ENCODE measurements at regions not wholly inside any gene's neighbourhood (a gene's known extent, or its start where the extent isn't known, plus 50 kb on each side); places are given as distances from the start of the nearest gene placed in this dataset.

DNA sequence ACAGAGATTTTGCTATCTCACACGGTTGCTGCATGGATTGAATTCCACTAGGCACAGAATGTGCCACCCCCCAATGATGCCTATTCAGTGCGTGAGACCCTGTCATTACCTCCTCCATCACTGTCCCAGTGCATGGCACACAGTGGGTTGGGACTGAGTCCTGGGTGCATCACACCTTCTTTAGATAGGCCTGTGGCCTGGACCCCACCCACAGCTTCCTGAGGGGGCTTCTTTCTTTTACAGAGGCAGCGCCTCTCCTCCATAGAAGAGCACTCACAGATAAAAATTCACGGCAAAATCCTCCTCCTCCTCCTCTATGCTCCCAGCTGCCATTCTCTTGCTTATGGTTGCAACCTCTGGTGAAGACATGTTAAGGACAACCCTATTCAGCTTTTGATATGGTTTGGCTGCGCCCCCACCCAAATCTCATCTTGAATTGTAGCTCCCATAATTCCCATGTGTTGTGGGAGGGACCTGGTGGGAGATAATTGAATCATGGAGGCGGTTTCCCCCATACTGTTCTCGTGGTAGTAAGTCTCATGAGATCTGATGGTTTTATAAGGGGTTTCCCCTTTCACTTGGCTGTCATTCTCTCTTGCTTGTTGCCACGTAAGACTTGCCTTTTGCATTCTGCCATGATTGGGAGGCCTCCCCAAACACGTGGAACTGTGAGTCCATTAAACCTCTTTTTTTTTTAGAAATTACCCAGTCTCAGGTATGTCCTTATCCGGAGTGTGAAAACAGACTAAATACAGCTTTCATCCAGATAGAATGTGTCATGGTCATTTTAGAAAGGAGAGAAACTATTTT is 147.6 kb downstream of the KLF13 start (continued):
- TF ChIP-seq, protein P1, sequence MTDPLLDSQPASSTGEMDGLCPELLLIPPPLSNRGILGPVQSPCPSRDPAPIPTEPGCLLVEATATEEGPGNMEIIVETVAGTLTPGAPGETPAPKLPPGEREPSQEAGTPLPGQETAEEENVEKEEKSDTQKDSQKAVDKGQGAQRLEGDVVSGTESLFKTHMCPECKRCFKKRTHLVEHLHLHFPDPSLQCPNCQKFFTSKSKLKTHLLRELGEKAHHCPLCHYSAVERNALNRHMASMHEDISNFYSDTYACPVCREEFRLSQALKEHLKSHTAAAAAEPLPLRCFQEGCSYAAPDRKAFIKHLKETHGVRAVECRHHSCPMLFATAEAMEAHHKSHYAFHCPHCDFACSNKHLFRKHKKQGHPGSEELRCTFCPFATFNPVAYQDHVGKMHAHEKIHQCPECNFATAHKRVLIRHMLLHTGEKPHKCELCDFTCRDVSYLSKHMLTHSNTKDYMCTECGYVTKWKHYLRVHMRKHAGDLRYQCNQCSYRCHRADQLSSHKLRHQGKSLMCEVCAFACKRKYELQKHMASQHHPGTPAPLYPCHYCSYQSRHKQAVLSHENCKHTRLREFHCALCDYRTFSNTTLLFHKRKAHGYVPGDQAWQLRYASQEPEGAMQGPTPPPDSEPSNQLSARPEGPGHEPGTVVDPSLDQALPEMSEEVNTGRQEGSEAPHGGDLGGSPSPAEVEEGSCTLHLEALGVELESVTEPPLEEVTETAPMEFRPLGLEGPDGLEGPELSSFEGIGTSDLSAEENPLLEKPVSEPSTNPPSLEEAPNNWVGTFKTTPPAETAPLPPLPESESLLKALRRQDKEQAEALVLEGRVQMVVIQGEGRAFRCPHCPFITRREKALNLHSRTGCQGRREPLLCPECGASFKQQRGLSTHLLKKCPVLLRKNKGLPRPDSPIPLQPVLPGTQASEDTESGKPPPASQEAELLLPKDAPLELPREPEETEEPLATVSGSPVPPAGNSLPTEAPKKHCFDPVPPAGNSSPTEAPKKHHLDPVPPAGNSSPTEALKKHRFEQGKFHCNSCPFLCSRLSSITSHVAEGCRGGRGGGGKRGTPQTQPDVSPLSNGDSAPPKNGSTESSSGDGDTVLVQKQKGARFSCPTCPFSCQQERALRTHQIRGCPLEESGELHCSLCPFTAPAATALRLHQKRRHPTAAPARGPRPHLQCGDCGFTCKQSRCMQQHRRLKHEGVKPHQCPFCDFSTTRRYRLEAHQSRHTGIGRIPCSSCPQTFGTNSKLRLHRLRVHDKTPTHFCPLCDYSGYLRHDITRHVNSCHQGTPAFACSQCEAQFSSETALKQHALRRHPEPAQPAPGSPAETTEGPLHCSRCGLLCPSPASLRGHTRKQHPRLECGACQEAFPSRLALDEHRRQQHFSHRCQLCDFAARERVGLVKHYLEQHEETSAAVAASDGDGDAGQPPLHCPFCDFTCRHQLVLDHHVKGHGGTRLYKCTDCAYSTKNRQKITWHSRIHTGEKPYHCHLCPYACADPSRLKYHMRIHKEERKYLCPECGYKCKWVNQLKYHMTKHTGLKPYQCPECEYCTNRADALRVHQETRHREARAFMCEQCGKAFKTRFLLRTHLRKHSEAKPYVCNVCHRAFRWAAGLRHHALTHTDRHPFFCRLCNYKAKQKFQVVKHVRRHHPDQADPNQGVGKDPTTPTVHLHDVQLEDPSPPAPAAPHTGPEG (CRISPR knock-in tag; IDR thresholded peaks at IDR 0.05) = no peak
- TF ChIP-seq ATF7 (IDR thresholded peaks at IDR 0.05) (no peak), ATF7 (CRISPR knock-in tag; IDR thresholded peaks at IDR 0.05) (no peak)

DNA sequence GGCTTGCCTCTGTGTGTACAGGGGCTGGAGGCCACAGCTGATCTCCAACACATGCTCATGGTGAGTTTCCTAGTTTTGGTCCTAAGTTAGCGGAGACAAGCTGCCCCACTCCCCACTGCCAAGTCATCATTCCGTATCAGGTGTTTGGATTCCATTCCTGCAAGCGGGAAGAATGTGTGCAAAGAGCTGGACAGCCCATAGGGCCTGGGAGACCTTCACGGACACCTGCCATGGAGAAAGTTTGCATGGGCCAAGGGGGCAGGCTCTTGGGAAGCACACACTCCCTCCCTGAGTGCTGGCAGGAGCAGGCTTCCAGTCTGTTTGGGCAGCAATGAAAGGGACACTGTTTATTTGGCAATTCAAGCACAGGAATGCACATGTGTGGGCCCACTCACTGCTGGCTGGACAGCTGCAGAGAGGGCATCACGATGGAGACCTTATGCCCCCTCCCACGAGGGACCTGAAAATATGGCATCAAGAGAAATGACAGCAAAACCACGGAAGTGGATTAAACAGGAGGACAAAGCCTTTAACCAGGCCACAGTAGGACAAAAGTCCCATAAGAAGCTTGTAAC is 149.7 kb downstream of the KLF13 start:
- 28% methylated on average over 6 of the region's 7 CpGs for WGBS (ENCODE audit: low lambda C conversion rate)
- BruUV-seq (replicated peaks) = no TSS peak
- Histone ChIP-seq H4K20me1 (ENCODE audit: insufficient read depth, low read length) (no peaks in the 10 kb centered on the region), H3K9ac (ENCODE audit: insufficient read depth, low read depth, low read length) (no peak overlapping the region), H3K4me2 (ENCODE audit: low read depth, low read length) (no peak overlapping the region), H3K36me3 (replicated peaks in 1 of 2; ENCODE audit: control insufficient read depth in 1 of 2, insufficient read depth in 2 of 2, low read length in 2 of 2) (no peaks in the 10 kb centered on the region), H3K9me3 (ENCODE audit: low read length) (no peaks in the 10 kb centered on the region), H3K27ac (ENCODE audit: extremely low read length, insufficient read depth, low read length) (no peak overlapping the region), H3K27me3 (ENCODE audit: control insufficient read depth in 1 of 2, insufficient read depth in 2 of 2, low read length in 2 of 2) (peaks cover 0 to 14% of the 10 kb centered on the region in 2 experiments; a peak in 2 of 5 replicates), H3K4me3 (replicated peaks in 1 of 3; ENCODE audit: insufficient read depth in 1 of 3, low read depth in 2 of 3, low read length in 3 of 3) (no peak overlapping the region), H3K4me1 (ENCODE audit: insufficient read depth, low read length) (no peaks in the 10 kb centered on the region), H3K79me2 (ENCODE audit: insufficient read depth, low read length) (no peaks in the 10 kb centered on the region), H2AFZ (ENCODE audit: low read length) (no peak overlapping the region)
- CTCF ChIA-PET (ENCODE audit: low intra/inter-chr PET ratio, low total read pairs) = no interaction called here
- in situ Hi-C loops (cut with HindIII; ENCODE audit: extremely low pct_ligation_motif_present, low pct_unique_long_range_greater_than_20kb) = no loop called here
- FAIRE-seq (no peak), ATAC-seq (no peak), DNase-seq (ENCODE audit: low spot score) (no peak)
- POLR2A ChIA-PET = no interaction called here
- intact Hi-C loops (cut with micrococcal nuclease; ENCODE audit: unreplicated experiment) = no loop called here
- no peak for TF ChIP-seq ZNF776 (CRISPR knock-in tag; IDR thresholded peaks at IDR 0.05)
- TF ChIP-seq, protein P2, sequence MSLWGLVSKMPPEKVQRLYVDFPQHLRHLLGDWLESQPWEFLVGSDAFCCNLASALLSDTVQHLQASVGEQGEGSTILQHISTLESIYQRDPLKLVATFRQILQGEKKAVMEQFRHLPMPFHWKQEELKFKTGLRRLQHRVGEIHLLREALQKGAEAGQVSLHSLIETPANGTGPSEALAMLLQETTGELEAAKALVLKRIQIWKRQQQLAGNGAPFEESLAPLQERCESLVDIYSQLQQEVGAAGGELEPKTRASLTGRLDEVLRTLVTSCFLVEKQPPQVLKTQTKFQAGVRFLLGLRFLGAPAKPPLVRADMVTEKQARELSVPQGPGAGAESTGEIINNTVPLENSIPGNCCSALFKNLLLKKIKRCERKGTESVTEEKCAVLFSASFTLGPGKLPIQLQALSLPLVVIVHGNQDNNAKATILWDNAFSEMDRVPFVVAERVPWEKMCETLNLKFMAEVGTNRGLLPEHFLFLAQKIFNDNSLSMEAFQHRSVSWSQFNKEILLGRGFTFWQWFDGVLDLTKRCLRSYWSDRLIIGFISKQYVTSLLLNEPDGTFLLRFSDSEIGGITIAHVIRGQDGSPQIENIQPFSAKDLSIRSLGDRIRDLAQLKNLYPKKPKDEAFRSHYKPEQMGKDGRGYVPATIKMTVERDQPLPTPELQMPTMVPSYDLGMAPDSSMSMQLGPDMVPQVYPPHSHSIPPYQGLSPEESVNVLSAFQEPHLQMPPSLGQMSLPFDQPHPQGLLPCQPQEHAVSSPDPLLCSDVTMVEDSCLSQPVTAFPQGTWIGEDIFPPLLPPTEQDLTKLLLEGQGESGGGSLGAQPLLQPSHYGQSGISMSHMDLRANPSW (CRISPR knock-in tag; IDR thresholded peaks at IDR 0.05; ENCODE audit: borderline replicate concordance) = no peak
- TF ChIP-seq ZNF205 (CRISPR knock-in tag; IDR thresholded peaks at IDR 0.05) = no peak
- TF ChIP-seq ZBTB1 (CRISPR knock-in tag; IDR thresholded peaks at IDR 0.05; ENCODE audit: borderline replicate concordance) = no peak
- no peak for TF ChIP-seq ZFP62 (CRISPR knock-in tag; IDR thresholded peaks at IDR 0.05)
- TF ChIP-seq ZFP90 (CRISPR knock-in tag; IDR thresholded peaks at IDR 0.05; ENCODE audit: borderline replicate concordance) = no peak
- no peak for TF ChIP-seq TBP (CRISPR knock-in tag; IDR thresholded peaks at IDR 0.05)
- TF ChIP-seq XRCC5 (optimal IDR thresholded peaks at IDR 0.05; ENCODE audit: low read length) = no peak
- TF ChIP-seq, protein P3, sequence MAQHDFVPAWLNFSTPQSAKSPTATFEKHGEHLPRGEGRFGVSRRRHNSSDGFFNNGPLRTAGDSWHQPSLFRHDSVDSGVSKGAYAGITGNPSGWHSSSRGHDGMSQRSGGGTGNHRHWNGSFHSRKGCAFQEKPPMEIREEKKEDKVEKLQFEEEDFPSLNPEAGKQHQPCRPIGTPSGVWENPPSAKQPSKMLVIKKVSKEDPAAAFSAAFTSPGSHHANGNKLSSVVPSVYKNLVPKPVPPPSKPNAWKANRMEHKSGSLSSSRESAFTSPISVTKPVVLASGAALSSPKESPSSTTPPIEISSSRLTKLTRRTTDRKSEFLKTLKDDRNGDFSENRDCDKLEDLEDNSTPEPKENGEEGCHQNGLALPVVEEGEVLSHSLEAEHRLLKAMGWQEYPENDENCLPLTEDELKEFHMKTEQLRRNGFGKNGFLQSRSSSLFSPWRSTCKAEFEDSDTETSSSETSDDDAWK (CRISPR knock-in tag; IDR thresholded peaks at IDR 0.05) = no peak
- TF ChIP-seq ARNT (IDR thresholded peaks at IDR 0.05) = no peak

Measured in HepG2 (cell line).